ENCODE measurements at regions not wholly inside any gene's neighbourhood (a gene's known extent, or its start where the extent isn't known, plus 50 kb on each side); places are given as distances from the start of the nearest gene placed in this dataset.

DNA sequence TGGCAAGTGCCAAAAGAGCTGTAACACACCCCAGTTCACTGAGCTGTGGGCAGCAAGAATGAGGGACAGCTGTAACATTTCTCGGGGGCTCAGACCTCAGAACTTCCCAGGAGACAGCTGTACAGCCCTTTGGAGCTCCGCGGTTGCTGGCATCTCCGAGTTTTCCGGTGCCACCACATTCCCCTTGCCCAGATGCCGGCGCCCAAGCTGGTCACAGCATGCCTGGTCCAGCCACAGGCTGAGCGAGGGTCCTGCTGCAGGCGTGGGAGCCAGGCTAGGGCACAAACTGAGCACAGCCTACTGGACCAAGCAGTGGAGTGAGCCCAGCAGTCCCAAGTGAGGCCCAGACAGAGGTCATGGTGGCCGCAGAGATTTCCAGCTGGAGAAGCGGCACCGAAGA lies 797.7 kb upstream of the EDIL3 start:
- WGBS, 2 donors: 77 to 86% methylated on average over 12 of the region's 12 CpGs
- Histone ChIP-seq H3K27me3 (no peaks in the 10 kb centered on the region), H3K4me3 (no peak overlapping the region), H3K4me1 (no peaks in the 10 kb centered on the region), H3K9me3 (no peaks in the 10 kb centered on the region), H3K36me3 (no peaks in the 10 kb centered on the region), H3K27ac (no peak overlapping the region)
- intact Hi-C loops (cut with DNase I): no loop called here
- no peak for DNase-seq
- TF ChIP-seq, protein P1, sequence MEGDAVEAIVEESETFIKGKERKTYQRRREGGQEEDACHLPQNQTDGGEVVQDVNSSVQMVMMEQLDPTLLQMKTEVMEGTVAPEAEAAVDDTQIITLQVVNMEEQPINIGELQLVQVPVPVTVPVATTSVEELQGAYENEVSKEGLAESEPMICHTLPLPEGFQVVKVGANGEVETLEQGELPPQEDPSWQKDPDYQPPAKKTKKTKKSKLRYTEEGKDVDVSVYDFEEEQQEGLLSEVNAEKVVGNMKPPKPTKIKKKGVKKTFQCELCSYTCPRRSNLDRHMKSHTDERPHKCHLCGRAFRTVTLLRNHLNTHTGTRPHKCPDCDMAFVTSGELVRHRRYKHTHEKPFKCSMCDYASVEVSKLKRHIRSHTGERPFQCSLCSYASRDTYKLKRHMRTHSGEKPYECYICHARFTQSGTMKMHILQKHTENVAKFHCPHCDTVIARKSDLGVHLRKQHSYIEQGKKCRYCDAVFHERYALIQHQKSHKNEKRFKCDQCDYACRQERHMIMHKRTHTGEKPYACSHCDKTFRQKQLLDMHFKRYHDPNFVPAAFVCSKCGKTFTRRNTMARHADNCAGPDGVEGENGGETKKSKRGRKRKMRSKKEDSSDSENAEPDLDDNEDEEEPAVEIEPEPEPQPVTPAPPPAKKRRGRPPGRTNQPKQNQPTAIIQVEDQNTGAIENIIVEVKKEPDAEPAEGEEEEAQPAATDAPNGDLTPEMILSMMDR (IDR thresholded peaks at IDR 0.05): no peak
- no peak for FAIRE-seq
- ATAC-seq: no peak

DNA sequence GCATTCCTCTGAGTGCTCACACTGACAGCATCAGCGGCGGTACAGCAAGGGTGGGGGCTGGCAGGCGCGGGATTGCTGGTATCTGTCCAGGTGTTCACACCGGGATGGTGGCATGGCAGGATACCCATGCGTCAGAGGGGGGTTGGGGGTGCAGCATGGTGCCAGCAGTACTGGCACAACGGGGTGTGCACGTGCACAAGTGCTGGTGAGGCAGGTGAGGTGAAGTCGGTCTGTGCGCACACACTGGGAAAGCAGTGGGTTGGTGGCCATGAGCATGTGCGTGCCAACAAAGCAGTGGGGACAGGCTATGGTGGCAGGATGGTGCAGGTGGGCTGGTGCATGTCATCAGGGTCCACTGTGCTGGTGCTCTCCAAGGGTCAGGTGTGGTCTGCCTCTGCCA lies 819.6 kb upstream of the EDIL3 start:
- Histone ChIP-seq H3K27me3 (no peaks in the 10 kb centered on the region), H3K9me3 (no peaks in the 10 kb centered on the region), H3K27ac (no peak overlapping the region), H3K36me3 (no peaks in the 10 kb centered on the region), H3K4me1 (no peaks in the 10 kb centered on the region), H3K4me3 (no peak overlapping the region)
- WGBS, 2 donors: 82 to 91% methylated on average over 11 of the region's 11 CpGs
- intact Hi-C loops (cut with DNase I): no loop called here
- DNase-seq: peak in 1 of 6 donors; percentile 56
- no peak for FAIRE-seq
- ATAC-seq: no peak
- TF ChIP-seq, protein P1 (IDR thresholded peaks at IDR 0.05): no peak

DNA sequence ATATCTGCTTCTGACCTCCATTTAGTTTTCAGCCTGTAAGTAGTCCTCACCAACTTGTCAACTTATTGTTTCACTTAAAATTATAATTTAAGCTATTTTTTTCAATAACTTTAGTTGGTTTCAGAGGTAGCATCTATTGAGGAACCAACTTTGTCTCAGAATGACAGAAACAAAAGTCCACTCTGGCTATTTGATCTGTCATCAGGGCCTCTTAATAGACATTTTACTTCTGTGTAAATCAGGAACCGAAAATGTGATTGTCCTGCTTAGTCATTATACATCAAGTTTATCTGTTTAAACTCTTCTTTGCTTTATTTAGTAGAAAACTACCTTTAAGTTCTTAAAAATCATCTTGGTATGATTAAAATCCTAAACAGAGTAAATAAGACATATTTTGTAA lies 820.8 kb upstream of the EDIL3 start:
- Histone ChIP-seq H3K36me3 (no peaks in the 10 kb centered on the region), H3K9me3 (no peaks in the 10 kb centered on the region), H3K27me3 (no peaks in the 10 kb centered on the region), H3K4me1 (no peaks in the 10 kb centered on the region), H3K4me3 (no peak overlapping the region), H3K27ac (no peak overlapping the region)
- FAIRE-seq: no peak
- ATAC-seq: no peak
- WGBS, 2 donors: 42 to 52% methylated on average over 1 of the region's 1 CpG
- TF ChIP-seq, protein P1 (IDR thresholded peaks at IDR 0.05): no peak
- intact Hi-C loops (cut with DNase I): no loop called here
- DNase-seq: no peak

DNA sequence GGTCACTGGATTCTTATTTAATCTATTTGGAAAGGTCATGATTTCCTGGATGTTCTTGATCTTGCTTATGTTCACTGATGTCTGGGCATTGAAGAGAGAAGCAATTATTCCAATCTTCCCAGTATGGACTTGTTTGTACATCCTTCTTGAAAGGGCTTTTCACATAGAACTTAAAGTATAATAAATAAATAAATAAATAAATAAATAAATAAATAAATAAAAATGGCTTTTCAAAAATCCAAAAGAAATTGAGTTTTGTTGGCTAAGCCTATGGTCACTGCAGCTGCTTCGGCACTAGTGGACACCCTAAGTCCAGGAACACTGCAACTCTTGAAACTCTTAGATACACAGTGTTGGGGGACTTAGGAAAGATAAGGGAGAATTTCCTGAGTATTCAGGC lies 840.7 kb upstream of the EDIL3 start:
- DNase-seq (no peak), FAIRE-seq (no peak), ATAC-seq (no peak)
- no peaks in the 10 kb centered on the region for H3K36me3 ChIP-seq
- peaks cover 0 to 4% (median 0%) of the 10 kb centered on the region in 4 donors for H3K9me3 ChIP-seq
- no peak overlapping the region for H3K4me3 ChIP-seq
- no peak overlapping the region for H3K27ac ChIP-seq
- no peaks in the 10 kb centered on the region for H3K4me1 ChIP-seq
- TF ChIP-seq, protein P1 (IDR thresholded peaks at IDR 0.05): no peak
- WGBS, 2 donors: 91 to 96% methylated on average over 1 of the region's 1 CpG
- intact Hi-C loops (cut with DNase I): no loop called here
- no peaks in the 10 kb centered on the region for H3K27me3 ChIP-seq

DNA sequence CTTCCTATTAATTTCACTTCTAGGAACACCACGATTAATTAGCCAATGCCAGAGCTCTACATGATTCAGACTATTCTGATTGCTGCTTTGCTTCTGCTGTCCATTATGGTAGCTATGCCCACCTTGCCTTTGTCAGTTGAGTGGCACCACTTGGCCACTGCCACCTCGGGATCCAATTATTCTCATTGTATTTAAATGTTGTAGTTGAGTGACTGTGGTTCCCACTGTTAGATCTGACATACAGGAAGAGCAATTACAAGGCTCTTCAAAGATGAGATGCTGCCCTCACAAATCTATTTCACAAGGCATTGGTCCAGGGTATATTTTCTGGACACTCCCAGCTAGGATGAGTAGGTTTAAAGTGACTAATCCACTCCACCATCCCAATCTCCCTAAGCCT lies 864.5 kb upstream of the EDIL3 start:
- FAIRE-seq: no peak

More for the DNA sequence above, 864.5 kb upstream of the EDIL3 start:
- DNase-seq: no peak
- Histone ChIP-seq H3K9me3 (no peaks in the 10 kb centered on the region), H3K36me3 (no peaks in the 10 kb centered on the region), H3K4me3 (no peak overlapping the region), H3K27ac (no peak overlapping the region), H3K4me1 (no peaks in the 10 kb centered on the region), H3K27me3 (no peaks in the 10 kb centered on the region)
- 61 to 67% methylated on average over 2 of the region's 2 CpGs for WGBS, 2 donors
- no peak for ATAC-seq
- TF ChIP-seq, protein P1 (IDR thresholded peaks at IDR 0.05): no peak
- intact Hi-C loops (cut with DNase I): no loop called here

All from pancreas (tissue), 10 donors.